ENCODE measurements at regions not wholly inside any gene's neighbourhood (a gene's known extent, or its start where the extent isn't known, plus 50 kb on each side); places are given as distances from the start of the nearest gene placed in this dataset.

- peaks cover 3% of the 10 kb centered on the region for H3K27me3 ChIP-seq (ENCODE audit: insufficient read depth, poor library complexity, severe bottlenecking)
- TF ChIP-seq REST (IDR thresholded peaks at IDR 0.05; ENCODE audit: insufficient replicate concordance, low read depth) (no peak), SPI1 (IDR thresholded peaks at IDR 0.05; ENCODE audit: borderline replicate concordance, low read depth) (no peak), POLR2AphosphoS5 (IDR thresholded peaks at IDR 0.05; ENCODE audit: low read depth) (no peak), CTCF (IDR thresholded peaks at IDR 0.05; ENCODE audit: insufficient read depth, low read length) (no peak), GABPA (IDR thresholded peaks at IDR 0.05; ENCODE audit: low read depth) (no peak)
- no peak for DNase-seq (ENCODE audit: low read depth in 1 of 2, low spot score in 1 of 2)
- no peak overlapping the region for H3K27ac ChIP-seq (replicated peaks)
- H3K4me3 ChIP-seq (replicated peaks; ENCODE audit: insufficient read depth, low read length), result no peak overlapping the region
Observed at GRCh38 chr18:75797046-75797445, 369.5 kb upstream of the SMIM21 start.

- DNase-seq (ENCODE audit: low read depth in 1 of 2, low spot score in 1 of 2), result no peak
- H3K4me3 ChIP-seq (replicated peaks; ENCODE audit: insufficient read depth, low read length), result no peak overlapping the region
- peaks cover 7% of the 10 kb centered on the region for H3K27me3 ChIP-seq (ENCODE audit: insufficient read depth, poor library complexity, severe bottlenecking)
- TF ChIP-seq REST (IDR thresholded peaks at IDR 0.05; ENCODE audit: insufficient replicate concordance, low read depth), result no peak
- no peak for TF ChIP-seq SPI1 (IDR thresholded peaks at IDR 0.05; ENCODE audit: borderline replicate concordance, low read depth)
- TF ChIP-seq GABPA (IDR thresholded peaks at IDR 0.05; ENCODE audit: low read depth), result no peak
- TF ChIP-seq POLR2AphosphoS5 (IDR thresholded peaks at IDR 0.05; ENCODE audit: low read depth), result no peak
- TF ChIP-seq CTCF (IDR thresholded peaks at IDR 0.05; ENCODE audit: insufficient read depth, low read length), result no peak
- no peak overlapping the region for H3K27ac ChIP-seq (replicated peaks)
Observed at GRCh38 chr18:75790796-75791195, 363.3 kb upstream of the SMIM21 start.

GRCh38 chr18:75790111-75790510 lies 362.6 kb upstream of the SMIM21 start:
- H3K4me3 ChIP-seq (replicated peaks; ENCODE audit: insufficient read depth, low read length), result no peak overlapping the region
- H3K27ac ChIP-seq (replicated peaks), result no peak overlapping the region
- H3K27me3 ChIP-seq (ENCODE audit: insufficient read depth, poor library complexity, severe bottlenecking), result peaks cover 10% of the 10 kb centered on the region
- TF ChIP-seq SPI1 (IDR thresholded peaks at IDR 0.05; ENCODE audit: borderline replicate concordance, low read depth), result no peak
- no peak for TF ChIP-seq REST (IDR thresholded peaks at IDR 0.05; ENCODE audit: insufficient replicate concordance, low read depth)
- TF ChIP-seq POLR2AphosphoS5 (IDR thresholded peaks at IDR 0.05; ENCODE audit: low read depth), result no peak
- no peak for TF ChIP-seq GABPA (IDR thresholded peaks at IDR 0.05; ENCODE audit: low read depth)
- no peak for TF ChIP-seq CTCF (IDR thresholded peaks at IDR 0.05; ENCODE audit: insufficient read depth, low read length)
- no peak for DNase-seq (ENCODE audit: low read depth in 1 of 2, low spot score in 1 of 2)

Measured in HL-60 (cell line).